K562 (cell line): ENCODE measurements at regions not wholly inside any gene's neighbourhood (a gene's known extent, or its start where the extent isn't known, plus 50 kb on each side); places are given as distances from the start of the nearest gene placed in this dataset.

Source experiments
- ATAC-seq: fragments of 200-7000 bp; cut with Tn5 transposase; 3 replicates; pipeline ENCODE4 v1.9.1; 2020; ENCODE audit warnings: moderate library complexity
- BruUV-seq: library from RNA; stranded (reverse); fragments of 400-500 nt; replicated peaks from 2 replicates; lab custom pipeline; 2021; lab: Mats Ljungman, UMichigan
- CTCF ChIA-PET: fragments of 300-600 bp; formaldehyde crosslinking; extraction: SDS; loops from one replicate; lab custom pipeline; 2021; ENCODE audit warnings: low intra/inter-chr PET ratio; lab: Yijun Ruan, JAX
- POLR2A ChIA-PET: fragments of 300-600, 350-650 bp; sonication (Branson Sonifier 250); formaldehyde crosslinking; extraction: SDS; loops from one replicate; lab custom pipeline; 2021; ENCODE audit warnings: antibody characterized with exemption, inconsistent platforms; lab: Yijun Ruan, JAX
- DNase-seq, 4 experiments: peaks; one replicate each; pipeline versions ENCODE4 v3.0.0 to v3.0.0-alpha.2; 2011 to 2018; ENCODE audit warnings: low spot score in 3 of 4, mixed read lengths in 3 of 4; ENCODE audit errors: extremely low read depth in 1 of 4
- FAIRE-seq: peaks from 2 replicates; lab custom pipeline; 2011; peaks lifted over from hg19 to GRCh38; lab: Jason Lieb, UNC
- H2AFZ ChIP-seq: 2 replicates; pipeline ENCODE4 v1.6.0; 2011; ENCODE audit warnings: low read depth, low read length, control low read depth, inconsistent platforms
- H3K27ac ChIP-seq: fragments of 200-600 bp; 3 replicates; pipeline ENCODE4 v1.8.0; 2011; ENCODE audit warnings: low read depth, mild to moderate bottlenecking, control low read depth, inconsistent platforms, low read length, moderate library complexity, mixed read lengths; ENCODE audit errors: extremely low read depth
- H3K27me3 ChIP-seq, 2 experiments: fragments of 300-600 bp in 1 of 2; 2 replicates in 1 of 2; 3 replicates in 1 of 2; pipeline versions ENCODE4 v1.6.0 to v1.8.0; 2011; ENCODE audit warnings: inconsistent platforms in 2 of 2, low read length in 2 of 2, mild to moderate bottlenecking in 1 of 2, mixed read lengths in 1 of 2, moderate library complexity in 1 of 2; ENCODE audit not compliant: control insufficient read depth in 2 of 2, insufficient read depth in 2 of 2
- H3K36me3 ChIP-seq: fragments of 300-600 bp; 3 replicates; pipeline ENCODE4 v1.8.0; 2011; ENCODE audit warnings: mild to moderate bottlenecking, low read length, inconsistent platforms; ENCODE audit not compliant: control insufficient read depth, insufficient read depth
- H3K4me1 ChIP-seq, 2 experiments: fragments of 200-600 bp in 1 of 2; replicated peaks in 1 of 2; 2 replicates in 1 of 2; 3 replicates in 1 of 2; pipeline versions ENCODE4 v1.5.1 to v1.8.0; 2011; ENCODE audit warnings: inconsistent platforms in 2 of 2, low read length in 2 of 2, mild to moderate bottlenecking in 1 of 2, mixed read lengths in 1 of 2, moderate library complexity in 1 of 2; ENCODE audit not compliant: control insufficient read depth in 2 of 2, insufficient read depth in 2 of 2
- H3K4me2 ChIP-seq: 2 replicates; pipeline ENCODE4 v1.6.1; 2011; ENCODE audit warnings: low read length, control low read depth, inconsistent platforms, mixed read lengths; ENCODE audit not compliant: insufficient read depth
- H3K4me3 ChIP-seq: fragments of 200-600 bp; sonication (generic), shearing (Covaris generic); 2 replicates; pipeline ENCODE4 v1.5.1; 2016; ENCODE audit warnings: control low read depth, inconsistent platforms
- H3K79me2 ChIP-seq: fragments of 200-600 bp; 3 replicates; pipeline ENCODE4 v1.8.0; 2011; ENCODE audit warnings: low read length, inconsistent platforms; ENCODE audit not compliant: control insufficient read depth, insufficient read depth
- H3K9ac ChIP-seq, 2 experiments: 2 replicates each; pipeline versions ENCODE4 v1.6.0 to v1.6.1; 2011; ENCODE audit warnings: low read depth in 2 of 2, low read length in 2 of 2, control low read depth in 1 of 2, inconsistent platforms in 1 of 2, mild to moderate bottlenecking in 1 of 2, mixed read lengths in 1 of 2; ENCODE audit not compliant: insufficient read depth in 1 of 2
- H3K9me1 ChIP-seq: one replicate; pipeline ENCODE4 v1.6.0; 2011; ENCODE audit warnings: inconsistent platforms, mild to moderate bottlenecking, low read length, moderate library complexity; ENCODE audit not compliant: control insufficient read depth, insufficient read depth
- H3K9me3 ChIP-seq: replicated peaks from 2 replicates; pipeline ENCODE4 v1.5.1; 2011; ENCODE audit warnings: low read depth, low read length, inconsistent platforms; ENCODE audit not compliant: control insufficient read depth, insufficient read depth
- H4K20me1 ChIP-seq: replicated peaks from 2 replicates; pipeline ENCODE4 v1.6.1; 2011; ENCODE audit warnings: low read length, inconsistent platforms, mixed read lengths; ENCODE audit not compliant: control insufficient read depth, insufficient read depth
- EP400 ChIP-seq: fragments of 450-650 bp; IDR thresholded peaks from 2 replicates; pipeline ENCODE4 v1.6.1; 2017; ENCODE audit warnings: antibody characterized with exemption, mild to moderate bottlenecking, moderate library complexity
- MBD2 ChIP-seq: sonication (generic); IDR thresholded peaks from 2 replicates; pipeline ENCODE4 v1.6.1; 2016; ENCODE audit warnings: low read depth, borderline replicate concordance
- MCM7 ChIP-seq, 2 experiments: fragments of 450-650 bp; IDR thresholded peaks; 2 replicates each; pipeline ENCODE4 v1.6.1; 2016 to 2018
- POLR2AphosphoS2 ChIP-seq: IDR thresholded peaks from 2 replicates; pipeline ENCODE4 v1.6.1; 2012; ENCODE audit warnings: low read length, improper control_type of control experiment
- SMAD4 ChIP-seq: fragments of 250-450 bp; sonication (Bioruptor Pico); conservative IDR thresholded peaks from 2 replicates; pipeline ENCODE4 v1.8.0; 2021; ENCODE audit warnings: inconsistent platforms, mild to moderate bottlenecking, moderate library complexity
- SMARCB1 ChIP-seq: IDR thresholded peaks from 2 replicates; pipeline ENCODE4 v1.6.1; 2011; ENCODE audit warnings: improper control_type of control experiment, low read depth; ENCODE audit not compliant: insufficient read length
- SRSF3 ChIP-seq: fragments of 200-400 bp; formaldehyde crosslinking; IDR thresholded peaks from 2 replicates; pipeline ENCODE4 v1.6.1; 2016; ENCODE audit warnings: mild to moderate bottlenecking, low read length, moderate library complexity; ENCODE audit not compliant: insufficient read depth
- TCF7L2 ChIP-seq: fragments of 150-350 bp; IDR thresholded peaks from 2 replicates; pipeline ENCODE4 v1.6.1; 2016; ENCODE audit warnings: low read depth, mild to moderate bottlenecking, low read length, moderate library complexity
- ZNF124 ChIP-seq: sonication (generic); formaldehyde crosslinking; IDR thresholded peaks from 2 replicates; pipeline ENCODE4 v1.8.1; 2022; ENCODE audit warnings: missing genetic modification reagents
- ZNF140 ChIP-seq: fragments of 250-450 bp; sonication (Bioruptor Pico); IDR thresholded peaks from 2 replicates; pipeline ENCODE4 v1.8.0; 2021; ENCODE audit warnings: moderate library complexity, mild to moderate bottlenecking, inconsistent platforms
- ZNF408 ChIP-seq: fragments of 250-450 bp; sonication (Bioruptor Pico); IDR thresholded peaks from 2 replicates; pipeline ENCODE4 v1.4.0; 2020; ENCODE audit warnings: low read depth, mild to moderate bottlenecking, moderate library complexity
- ZNF79 ChIP-seq: fragments of 250-450 bp; sonication (Bioruptor Pico); IDR thresholded peaks from 2 replicates; pipeline ENCODE4 v1.4.0; 2020; ENCODE audit warnings: low read depth, mild to moderate bottlenecking, moderate library complexity
- ZSCAN29 ChIP-seq: fragments of 450-650 bp; IDR thresholded peaks from 2 replicates; pipeline ENCODE4 v1.6.1; 2017
- WGBS: fragments of 100-300 bp; shearing (Covaris generic); methylation state at CpG from one replicate; pipeline ENCODE4 v1.1.6; 2016; ENCODE audit warnings: low coverage, mixed read lengths; ENCODE audit not compliant: insufficient coverage; ENCODE audit errors: missing lambda C conversion rate; 5-methylcytosine and 5-hydroxymethylcytosine counted together
- in situ Hi-C: fragments of 300-500 bp; cut with MboI; formaldehyde crosslinking; loops from 4 replicates; pipeline ENCODE4 v1.15.0; 2018; ENCODE audit warnings: inconsistent platforms, mixed read lengths
- intact Hi-C: fragments of 100-400 bp; cut with micrococcal nuclease; formaldehyde crosslinking; loops from 2 replicates; pipeline ENCODE4 v1.14.2; 2022
- TF ChIP-seq, protein P1 (sequence below): sonication (generic); formaldehyde crosslinking; IDR thresholded peaks from 2 replicates; pipeline ENCODE4 v1.8.0; 2023; ENCODE audit warnings: mild to moderate bottlenecking, missing genetic modification reagents
- TF ChIP-seq, protein P2 (sequence below): fragments of 450-650 bp; conservative IDR thresholded peaks from 2 replicates; pipeline ENCODE4 v1.6.1; 2016; ENCODE audit warnings: missing genetic modification characterization, low read depth, mild to moderate bottlenecking, missing compliant biosample characterization, moderate library complexity
- TF ChIP-seq, protein P3 (sequence below): fragments of 250-450 bp; sonication (Bioruptor Pico); IDR thresholded peaks from 2 replicates; pipeline ENCODE4 v1.8.0; 2021; ENCODE audit warnings: mild to moderate bottlenecking, moderate library complexity

DNA sequence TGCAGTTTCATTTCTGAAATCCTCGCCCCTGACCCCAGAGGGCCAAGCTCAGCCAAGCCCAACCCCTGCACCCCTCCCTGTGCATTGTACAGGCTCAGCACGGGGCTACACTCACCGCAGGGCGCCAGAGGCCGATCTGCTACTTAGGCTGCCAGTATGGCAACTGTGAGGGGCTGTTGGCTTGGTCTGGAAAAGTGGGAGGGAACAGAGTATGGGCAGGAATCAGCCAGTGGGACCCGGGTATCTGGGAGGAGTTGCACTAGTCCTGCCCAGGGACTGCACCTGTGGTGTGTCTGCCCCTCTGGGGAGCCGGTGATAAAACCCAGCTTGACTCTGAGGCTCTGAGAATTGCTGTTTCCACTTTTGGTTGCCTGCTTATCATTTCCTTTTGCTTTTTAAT, 167.4 kb upstream of the KIF2A start (continued):
- TF ChIP-seq SMAD4 (CRISPR knock-in tag) = no peak
- no peak for TF ChIP-seq ZNF79 (CRISPR knock-in tag)
- TF ChIP-seq POLR2AphosphoS2 = no peak

DNA sequence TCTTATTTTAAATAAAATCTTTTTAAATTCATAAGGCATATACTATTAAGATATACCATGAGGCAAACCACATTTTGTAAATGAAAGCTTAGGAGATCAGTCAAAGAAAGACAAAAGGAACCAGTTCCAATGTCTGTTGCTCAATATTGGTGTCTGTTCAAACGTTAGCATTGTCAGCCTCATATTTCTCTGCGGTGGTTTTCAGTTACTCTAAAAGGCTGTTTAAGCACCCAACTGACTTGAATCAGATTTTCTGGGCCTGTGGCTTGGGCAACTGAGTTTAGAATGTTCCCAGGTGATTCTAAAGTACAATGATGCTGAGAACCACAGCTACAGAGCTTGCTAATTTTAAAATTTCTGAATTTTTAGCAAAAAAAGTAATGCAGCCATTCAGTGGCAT, 166.3 kb upstream of the KIF2A start:
- Histone ChIP-seq H2AFZ (no peak overlapping the region), H3K36me3 (no peaks in the 10 kb centered on the region), H3K4me1 (no peaks in the 10 kb centered on the region), H3K27ac (no peak overlapping the region), H3K27me3 (peaks cover 4 to 11% of the 10 kb centered on the region in 2 experiments; a peak in 2 of 5 replicates), H3K9me1 (no peaks in the 10 kb centered on the region), H4K20me1 (no peaks in the 10 kb centered on the region), H3K79me2 (no peaks in the 10 kb centered on the region), H3K9me3 (no peaks in the 10 kb centered on the region), H3K4me3 (no peak overlapping the region), H3K4me2 (no peak overlapping the region), H3K9ac (no peak overlapping the region)
- TF ChIP-seq ZNF408 (CRISPR knock-in tag) (no peak), ZNF140 (CRISPR knock-in tag) (no peak), ZNF124 (CRISPR knock-in tag) (no peak), ZSCAN29 (no peak), SMARCB1 (no peak), MCM7 (IDR thresholded peaks at IDR 0.05) (no peak), EP400 (no peak), MBD2 (no peak), TCF7L2 (no peak), SRSF3 (no peak)
- TF ChIP-seq, protein P1, sequence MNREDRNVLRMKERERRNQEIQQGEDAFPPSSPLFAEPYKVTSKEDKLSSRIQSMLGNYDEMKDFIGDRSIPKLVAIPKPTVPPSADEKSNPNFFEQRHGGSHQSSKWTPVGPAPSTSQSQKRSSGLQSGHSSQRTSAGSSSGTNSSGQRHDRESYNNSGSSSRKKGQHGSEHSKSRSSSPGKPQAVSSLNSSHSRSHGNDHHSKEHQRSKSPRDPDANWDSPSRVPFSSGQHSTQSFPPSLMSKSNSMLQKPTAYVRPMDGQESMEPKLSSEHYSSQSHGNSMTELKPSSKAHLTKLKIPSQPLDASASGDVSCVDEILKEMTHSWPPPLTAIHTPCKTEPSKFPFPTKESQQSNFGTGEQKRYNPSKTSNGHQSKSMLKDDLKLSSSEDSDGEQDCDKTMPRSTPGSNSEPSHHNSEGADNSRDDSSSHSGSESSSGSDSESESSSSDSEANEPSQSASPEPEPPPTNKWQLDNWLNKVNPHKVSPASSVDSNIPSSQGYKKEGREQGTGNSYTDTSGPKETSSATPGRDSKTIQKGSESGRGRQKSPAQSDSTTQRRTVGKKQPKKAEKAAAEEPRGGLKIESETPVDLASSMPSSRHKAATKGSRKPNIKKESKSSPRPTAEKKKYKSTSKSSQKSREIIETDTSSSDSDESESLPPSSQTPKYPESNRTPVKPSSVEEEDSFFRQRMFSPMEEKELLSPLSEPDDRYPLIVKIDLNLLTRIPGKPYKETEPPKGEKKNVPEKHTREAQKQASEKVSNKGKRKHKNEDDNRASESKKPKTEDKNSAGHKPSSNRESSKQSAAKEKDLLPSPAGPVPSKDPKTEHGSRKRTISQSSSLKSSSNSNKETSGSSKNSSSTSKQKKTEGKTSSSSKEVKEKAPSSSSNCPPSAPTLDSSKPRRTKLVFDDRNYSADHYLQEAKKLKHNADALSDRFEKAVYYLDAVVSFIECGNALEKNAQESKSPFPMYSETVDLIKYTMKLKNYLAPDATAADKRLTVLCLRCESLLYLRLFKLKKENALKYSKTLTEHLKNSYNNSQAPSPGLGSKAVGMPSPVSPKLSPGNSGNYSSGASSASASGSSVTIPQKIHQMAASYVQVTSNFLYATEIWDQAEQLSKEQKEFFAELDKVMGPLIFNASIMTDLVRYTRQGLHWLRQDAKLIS = no peak
- TF ChIP-seq, protein P2, sequence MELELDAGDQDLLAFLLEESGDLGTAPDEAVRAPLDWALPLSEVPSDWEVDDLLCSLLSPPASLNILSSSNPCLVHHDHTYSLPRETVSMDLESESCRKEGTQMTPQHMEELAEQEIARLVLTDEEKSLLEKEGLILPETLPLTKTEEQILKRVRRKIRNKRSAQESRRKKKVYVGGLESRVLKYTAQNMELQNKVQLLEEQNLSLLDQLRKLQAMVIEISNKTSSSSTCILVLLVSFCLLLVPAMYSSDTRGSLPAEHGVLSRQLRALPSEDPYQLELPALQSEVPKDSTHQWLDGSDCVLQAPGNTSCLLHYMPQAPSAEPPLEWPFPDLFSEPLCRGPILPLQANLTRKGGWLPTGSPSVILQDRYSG (tag) = no peak
- TF ChIP-seq, protein P3, sequence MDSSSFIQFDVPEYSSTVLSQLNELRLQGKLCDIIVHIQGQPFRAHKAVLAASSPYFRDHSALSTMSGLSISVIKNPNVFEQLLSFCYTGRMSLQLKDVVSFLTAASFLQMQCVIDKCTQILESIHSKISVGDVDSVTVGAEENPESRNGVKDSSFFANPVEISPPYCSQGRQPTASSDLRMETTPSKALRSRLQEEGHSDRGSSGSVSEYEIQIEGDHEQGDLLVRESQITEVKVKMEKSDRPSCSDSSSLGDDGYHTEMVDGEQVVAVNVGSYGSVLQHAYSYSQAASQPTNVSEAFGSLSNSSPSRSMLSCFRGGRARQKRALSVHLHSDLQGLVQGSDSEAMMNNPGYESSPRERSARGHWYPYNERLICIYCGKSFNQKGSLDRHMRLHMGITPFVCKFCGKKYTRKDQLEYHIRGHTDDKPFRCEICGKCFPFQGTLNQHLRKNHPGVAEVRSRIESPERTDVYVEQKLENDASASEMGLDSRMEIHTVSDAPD = no peak
- CTCF ChIA-PET = no interaction called here
- ATAC-seq (no peak), FAIRE-seq (no peak), DNase-seq (no peak)
- POLR2A ChIA-PET = no interaction called here
- in situ Hi-C loops = no loop called here
- WGBS = 0% methylated on average over 2 of the region's 2 CpGs
- no TSS peak for BruUV-seq
- intact Hi-C loops = loop anchor here (10.0 kb wide), 1 partner anchor 205 kb away; no protein-coding TSS in a partner anchor
